WTC11 (cell line): ENCODE measurements at regions not wholly inside any gene's neighbourhood (a gene's known extent, or its start where the extent isn't known, plus 50 kb on each side); places are given as distances from the start of the nearest gene placed in this dataset.
"Not testable (repeated sequence)": the region's sequence is repeated elsewhere in the genome, so short reads cannot be mapped to it uniquely, and the experiment has no call there.

Experiments used
- ATAC-seq: fragments of 200-7000 bp; cut with Tn5 transposase; 2 replicates; pipeline ENCODE4 v1.10.0; 2021; ENCODE audit warnings: mild to moderate bottlenecking, moderate library complexity
- CTCF ChIA-PET: fragments of 300-600 bp; sonication (Branson Sonifier 250); formaldehyde crosslinking; loops from one replicate; lab custom pipeline; 2021; ENCODE audit warnings: antibody characterized with exemption; lab: Charles Lee
- POLR2A ChIA-PET: fragments of 350-600 bp; sonication (Branson Sonifier 250); formaldehyde crosslinking; loops from one replicate; lab custom pipeline; 2021; ENCODE audit warnings: antibody characterized with exemption; lab: Charles Lee
- DNase-seq: peaks from one replicate; pipeline ENCODE4 v3.0.0; 2021; ENCODE audit warnings: low spot score
- H3K27ac Mint-ChIP-seq: 2 replicates; pipeline ENCODE4 v1.8.0; 2021; ENCODE audit warnings: mixed read lengths
- H3K27me3 Mint-ChIP-seq: 2 replicates; pipeline ENCODE4 v1.8.0; 2021; ENCODE audit warnings: low read depth, mild to moderate bottlenecking, moderate library complexity, mixed read lengths
- H3K36me3 Mint-ChIP-seq: 2 replicates; pipeline ENCODE4 v1.8.0; 2021; ENCODE audit warnings: mixed read lengths
- H3K4me1 Mint-ChIP-seq: 2 replicates; pipeline ENCODE4 v1.8.0; 2022; ENCODE audit warnings: mixed read lengths
- H3K4me3 Mint-ChIP-seq: 2 replicates; pipeline ENCODE4 v1.8.0; 2021; ENCODE audit warnings: mild to moderate bottlenecking, moderate library complexity, mixed read lengths
- H3K9me3 Mint-ChIP-seq: 2 replicates; pipeline ENCODE4 v1.8.0; 2021; ENCODE audit warnings: mixed read lengths
- AFF4 ChIP-seq: sonication (generic); formaldehyde crosslinking; IDR thresholded peaks from 2 replicates; pipeline ENCODE4 v1.8.1; 2023; ENCODE audit warnings: mild to moderate bottlenecking, missing genetic modification reagents, borderline replicate concordance
- E2F4 ChIP-seq: sonication (generic); formaldehyde crosslinking; IDR thresholded peaks from 2 replicates; pipeline ENCODE4 v1.8.1; 2022; ENCODE audit warnings: low read depth, mild to moderate bottlenecking, moderate library complexity, missing genetic modification reagents, borderline replicate concordance
- ERG ChIP-seq: fragments of 250-450 bp; sonication (Bioruptor Pico); IDR thresholded peaks from 2 replicates; pipeline ENCODE4 v1.8.0; 2021; ENCODE audit warnings: mild to moderate bottlenecking
- ESRRA ChIP-seq: sonication (generic); formaldehyde crosslinking; IDR thresholded peaks from 2 replicates; pipeline ENCODE4 v1.8.1; 2022; ENCODE audit warnings: mild to moderate bottlenecking, missing genetic modification reagents, borderline replicate concordance
- FOXJ3 ChIP-seq: sonication (generic); formaldehyde crosslinking; IDR thresholded peaks from 2 replicates; pipeline ENCODE4 v1.9.0; 2021; ENCODE audit warnings: missing genetic modification reagents, mild to moderate bottlenecking, borderline replicate concordance
- GABPB1 ChIP-seq: sonication (generic); formaldehyde crosslinking; IDR thresholded peaks from 2 replicates; pipeline ENCODE4 v1.8.1; 2023; ENCODE audit warnings: mild to moderate bottlenecking, missing genetic modification reagents
- GRHL2 ChIP-seq: fragments of 250-450 bp; sonication (Bioruptor Pico); IDR thresholded peaks from 2 replicates; pipeline ENCODE4 v1.8.0; 2022; ENCODE audit warnings: mild to moderate bottlenecking, moderate library complexity; ENCODE audit not compliant: insufficient replicate concordance, severe bottlenecking
- HMGA2 ChIP-seq: fragments of 250-450 bp; sonication (Bioruptor Pico); IDR thresholded peaks from 2 replicates; pipeline ENCODE4 v1.4.0; 2021; ENCODE audit warnings: mild to moderate bottlenecking, moderate library complexity
- IRF1 ChIP-seq: sonication (generic); formaldehyde crosslinking; IDR thresholded peaks from 2 replicates; pipeline ENCODE4 v1.8.0; 2023; ENCODE audit warnings: missing genetic modification reagents
- IRF2 ChIP-seq: sonication (generic); formaldehyde crosslinking; IDR thresholded peaks from 2 replicates; pipeline ENCODE4 v1.8.0; 2022; ENCODE audit warnings: low read depth, missing genetic modification reagents, borderline replicate concordance
- NFYB ChIP-seq: sonication (generic); formaldehyde crosslinking; conservative IDR thresholded peaks from 2 replicates; pipeline ENCODE4 v1.8.0; 2022; ENCODE audit warnings: low read depth, missing genetic modification reagents
- NR2C2 ChIP-seq: sonication (generic); formaldehyde crosslinking; IDR thresholded peaks from 2 replicates; pipeline ENCODE4 v1.8.0; 2022; ENCODE audit warnings: mild to moderate bottlenecking, missing genetic modification reagents
- NR3C1 ChIP-seq: sonication (generic); formaldehyde crosslinking; conservative IDR thresholded peaks from 2 replicates; pipeline ENCODE4 v1.8.1; 2023; ENCODE audit warnings: low read depth, mild to moderate bottlenecking, missing genetic modification reagents
- SOX15 ChIP-seq: fragments of 250-450 bp; sonication (Bioruptor Pico); IDR thresholded peaks from 2 replicates; pipeline ENCODE4 v1.9.0; 2021; ENCODE audit warnings: mild to moderate bottlenecking
- ZBTB43 ChIP-seq: sonication (generic); formaldehyde crosslinking; IDR thresholded peaks from 2 replicates; pipeline ENCODE4 v1.8.1; 2023; ENCODE audit warnings: mild to moderate bottlenecking, missing genetic modification reagents
- ZNF263 ChIP-seq: sonication (generic); formaldehyde crosslinking; IDR thresholded peaks from 2 replicates; pipeline ENCODE4 v1.8.1; 2022; ENCODE audit warnings: low read depth, mild to moderate bottlenecking, moderate library complexity, missing genetic modification reagents
- ZNF416 ChIP-seq: fragments of 250-450 bp; sonication (Bioruptor Pico); IDR thresholded peaks from 2 replicates; pipeline ENCODE4 v1.9.0; 2021; ENCODE audit warnings: mild to moderate bottlenecking, inconsistent platforms
- TF ChIP-seq, protein P1 (sequence below): sonication (generic); formaldehyde crosslinking; IDR thresholded peaks from 2 replicates; pipeline ENCODE4 v1.8.0; 2022; ENCODE audit warnings: mild to moderate bottlenecking, missing genetic modification reagents
- TF ChIP-seq, protein P2 (sequence below): sonication (generic); formaldehyde crosslinking; IDR thresholded peaks from 2 replicates; pipeline ENCODE4 v1.8.0; 2022; ENCODE audit warnings: mild to moderate bottlenecking, missing genetic modification reagents

DNA sequence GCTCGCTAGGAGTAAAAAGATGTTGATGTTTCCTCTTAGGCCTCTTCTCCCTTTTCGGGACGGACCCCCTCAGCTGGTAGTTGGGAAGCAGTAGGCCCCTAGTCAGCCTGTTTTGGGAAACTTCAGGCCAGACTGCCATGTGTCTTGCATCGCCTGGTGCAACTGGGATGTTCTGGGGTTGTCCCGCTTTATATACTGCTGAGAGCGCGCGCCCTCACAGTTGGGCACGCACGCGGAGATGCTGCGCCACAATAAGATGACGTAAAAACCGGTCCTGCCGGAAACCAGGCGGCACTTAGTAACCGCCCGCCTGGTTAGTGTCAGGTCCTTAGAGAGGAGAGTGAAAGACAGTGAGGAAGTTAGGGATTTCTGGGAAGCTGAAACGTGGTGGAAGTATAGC, 231.3 kb upstream of the CT83 start:
- H3K4me3 Mint-ChIP-seq = no peak overlapping the region
- no peak overlapping the region for H3K27ac Mint-ChIP-seq
- TF ChIP-seq NR3C1 (CRISPR knock-in tag) = no peak
- TF ChIP-seq, protein P1, sequence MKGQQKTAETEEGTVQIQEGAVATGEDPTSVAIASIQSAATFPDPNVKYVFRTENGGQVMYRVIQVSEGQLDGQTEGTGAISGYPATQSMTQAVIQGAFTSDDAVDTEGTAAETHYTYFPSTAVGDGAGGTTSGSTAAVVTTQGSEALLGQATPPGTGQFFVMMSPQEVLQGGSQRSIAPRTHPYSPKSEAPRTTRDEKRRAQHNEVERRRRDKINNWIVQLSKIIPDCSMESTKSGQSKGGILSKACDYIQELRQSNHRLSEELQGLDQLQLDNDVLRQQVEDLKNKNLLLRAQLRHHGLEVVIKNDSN (CRISPR knock-in tag) = no peak
- TF ChIP-seq ZBTB43 = no peak
- no peak for TF ChIP-seq AFF4
- no peak for TF ChIP-seq SOX15 (CRISPR knock-in tag)
- TF ChIP-seq, all 79 proteins: peak for 0
- no peaks in the 10 kb centered on the region for H3K9me3 Mint-ChIP-seq
- no peak for DNase-seq
- no peaks in the 10 kb centered on the region for H3K4me1 Mint-ChIP-seq
- ATAC-seq = no peak
- H3K27me3 Mint-ChIP-seq = no peaks in the 10 kb centered on the region
- CTCF ChIA-PET = no interaction called here
- POLR2A ChIA-PET = no interaction called here
- H3K36me3 Mint-ChIP-seq = no peaks in the 10 kb centered on the region

DNA sequence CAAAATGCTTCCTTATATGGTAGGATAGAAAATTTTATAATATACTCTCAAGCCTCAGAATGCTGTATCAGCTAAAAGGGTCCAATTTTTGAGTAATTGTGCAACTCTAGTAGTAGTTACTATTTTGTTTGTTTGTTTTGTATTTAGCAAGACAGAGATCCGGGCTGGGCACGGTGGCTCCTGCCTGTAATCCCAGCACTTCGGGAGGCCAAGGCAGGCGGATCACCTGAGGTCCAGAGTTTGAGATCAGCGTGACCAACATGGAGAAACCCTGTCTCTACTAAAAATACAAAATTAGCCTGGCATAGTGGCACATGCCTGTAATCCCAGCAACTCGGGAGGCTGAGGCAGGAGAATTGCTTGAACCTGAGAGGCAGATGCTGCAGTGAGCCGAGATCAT, 216.8 kb upstream of the CT83 start:
- CTCF ChIA-PET, H3K27ac Mint-ChIP-seq, ATAC-seq, DNase-seq, H3K27me3 Mint-ChIP-seq, H3K4me3 Mint-ChIP-seq, H3K4me1 Mint-ChIP-seq, POLR2A ChIA-PET, H3K36me3 Mint-ChIP-seq, H3K9me3 Mint-ChIP-seq: not testable (repeated sequence)

GRCh38 chrX:116667346-116668134, 204.8 kb upstream of the CT83 start:
- DNase-seq (no peak), ATAC-seq (no peak)
- Mint-ChIP-seq H3K4me3 (no peak overlapping the region), H3K4me1 (peaks cover 6% of the 10 kb centered on the region), H3K27me3 (no peaks in the 10 kb centered on the region), H3K27ac (no peak overlapping the region), H3K9me3 (no peaks in the 10 kb centered on the region), H3K36me3 (no peaks in the 10 kb centered on the region)
- POLR2A ChIA-PET = no interaction called here
- CTCF ChIA-PET = no interaction called here
- TF ChIP-seq ZNF416 (CRISPR knock-in tag) = no peak
- no peak for TF ChIP-seq IRF1 (CRISPR knock-in tag)
- no peak for TF ChIP-seq FOXJ3 (CRISPR knock-in tag)
- TF ChIP-seq, protein P1 (CRISPR knock-in tag) = no peak
- no peak for TF ChIP-seq ZNF263 (CRISPR knock-in tag)
- TF ChIP-seq GRHL2 (CRISPR knock-in tag) = no peak
- no peak for TF ChIP-seq NR2C2 (CRISPR knock-in tag)
- TF ChIP-seq HMGA2 (CRISPR knock-in tag) = no peak
- no peak for TF ChIP-seq GABPB1 (CRISPR knock-in tag)
- TF ChIP-seq, protein P2, sequence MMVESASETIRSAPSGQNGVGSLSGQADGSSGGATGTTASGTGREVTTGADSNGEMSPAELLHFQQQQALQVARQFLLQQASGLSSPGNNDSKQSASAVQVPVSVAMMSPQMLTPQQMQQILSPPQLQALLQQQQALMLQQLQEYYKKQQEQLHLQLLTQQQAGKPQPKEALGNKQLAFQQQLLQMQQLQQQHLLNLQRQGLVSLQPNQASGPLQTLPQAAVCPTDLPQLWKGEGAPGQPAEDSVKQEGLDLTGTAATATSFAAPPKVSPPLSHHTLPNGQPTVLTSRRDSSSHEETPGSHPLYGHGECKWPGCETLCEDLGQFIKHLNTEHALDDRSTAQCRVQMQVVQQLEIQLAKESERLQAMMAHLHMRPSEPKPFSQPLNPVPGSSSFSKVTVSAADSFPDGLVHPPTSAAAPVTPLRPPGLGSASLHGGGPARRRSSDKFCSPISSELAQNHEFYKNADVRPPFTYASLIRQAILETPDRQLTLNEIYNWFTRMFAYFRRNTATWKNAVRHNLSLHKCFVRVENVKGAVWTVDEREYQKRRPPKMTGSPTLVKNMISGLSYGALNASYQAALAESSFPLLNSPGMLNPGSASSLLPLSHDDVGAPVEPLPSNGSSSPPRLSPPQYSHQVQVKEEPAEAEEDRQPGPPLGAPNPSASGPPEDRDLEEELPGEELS (CRISPR knock-in tag) = no peak
- no peak for TF ChIP-seq NFYB (CRISPR knock-in tag)
- no peak for TF ChIP-seq ESRRA (CRISPR knock-in tag)
- no peak for TF ChIP-seq E2F4 (CRISPR knock-in tag)
- no peak for TF ChIP-seq ERG (CRISPR knock-in tag)
- no peak for TF ChIP-seq IRF2 (CRISPR knock-in tag)
